ENCODE measurements at regions not wholly inside any gene's neighbourhood (a gene's known extent, or its start where the extent isn't known, plus 50 kb on each side); places are given as distances from the start of the nearest gene placed in this dataset.

DNA sequence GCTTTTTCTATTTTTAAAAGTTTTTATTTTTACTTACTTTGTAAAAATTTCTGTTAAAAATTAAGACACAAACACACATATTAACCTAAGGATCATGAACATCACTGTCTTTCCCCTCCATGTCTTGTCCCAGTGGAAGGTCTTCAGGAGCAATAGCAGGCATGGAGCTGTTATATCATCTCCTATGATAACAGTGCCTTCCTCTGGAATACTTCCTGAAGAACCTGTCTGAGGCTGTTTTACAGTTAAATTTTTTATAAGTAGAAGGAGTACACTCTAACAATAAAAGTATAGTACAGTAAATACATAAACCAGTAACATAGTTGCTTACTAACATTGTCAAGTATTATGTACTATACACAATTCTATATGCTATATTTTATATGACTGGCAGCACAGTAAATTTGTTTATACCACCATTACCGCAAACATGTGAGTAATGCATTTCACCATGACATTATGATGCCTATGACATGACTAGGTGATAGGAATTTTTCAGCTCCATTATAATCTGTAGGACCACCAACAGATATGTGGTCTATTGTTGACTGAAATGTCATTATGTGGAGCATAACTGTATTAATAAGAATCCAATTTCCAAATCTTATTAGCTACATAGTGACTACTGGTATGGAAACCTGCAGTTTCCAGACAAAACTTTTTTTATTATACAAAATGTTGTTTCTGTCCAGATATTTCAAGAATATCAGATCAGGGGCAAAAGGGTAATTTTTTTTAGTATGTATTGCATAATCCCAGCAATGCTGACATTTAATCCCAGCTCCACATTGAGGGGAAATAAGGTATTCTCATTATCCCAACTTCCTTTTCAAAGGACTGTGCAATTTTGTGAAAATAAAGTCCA, 337.2 kb upstream of the SLC39A10 start:
- TF ChIP-seq PAX5 (IDR thresholded peaks at IDR 0.05; ENCODE audit: borderline replicate concordance, low read depth, low read length) (no peak), SP1 (IDR thresholded peaks at IDR 0.05; ENCODE audit: low read depth, low read length) (no peak), HSF1 (IDR thresholded peaks at IDR 0.05; ENCODE audit: low read depth, low read length) (no peak), SMC3 (IDR thresholded peaks at IDR 0.05; ENCODE audit: borderline replicate concordance, low read length) (no peak), RUNX3 (IDR thresholded peaks at IDR 0.05; ENCODE audit: low read length) (no peak)
- ChIA-PET SMC1A (ENCODE audit: uncharacterized antibody, unreplicated experiment) (interaction anchor here (0.7 to 3.7 kb wide), 39 partner anchors 10 to 1152 kb away, joined by 3 to 22 read pairs (median 4); partner anchors contain the start of gene DNAH7), RAD21 (ENCODE audit: unreplicated experiment) (interaction anchor here (0.5 to 3.7 kb wide), 23 partner anchors 11 to 1624 kb away, joined by 3 to 31 read pairs (median 4); partner anchors contain the start of genes DNAH7 and SLC39A10), POLR2A (no interaction called here), CTCF (interaction anchor here (0.6 to 8.3 kb wide), 34 partner anchors 11 to 1357 kb away, joined by 3 to 54 read pairs (median 3); partner anchors contain the start of gene DNAH7)
- Histone ChIP-seq H3K27ac (ENCODE audit: control insufficient read depth, insufficient read depth) (no peak overlapping the region), H3K79me2 (ENCODE audit: control insufficient read depth, insufficient read depth, low read length) (no peaks in the 10 kb centered on the region), H3K36me3 (ENCODE audit: control insufficient read depth in 2 of 2, insufficient read depth in 2 of 2, low read length in 1 of 2) (no peaks in the 10 kb centered on the region), H4K20me1 (ENCODE audit: control insufficient read depth, insufficient read depth) (no peaks in the 10 kb centered on the region), H2AFZ (ENCODE audit: control insufficient read depth, low read depth, low read length) (no peak overlapping the region), H3K4me3 (no peak overlapping the region), H3K27me3 (replicated peaks in 1 of 2; ENCODE audit: control insufficient read depth in 2 of 2, insufficient read depth in 2 of 2, low read length in 1 of 2) (no peaks in the 10 kb centered on the region), H3K4me1 (ENCODE audit: control insufficient read depth, insufficient read depth, low read length) (no peaks in the 10 kb centered on the region), H3K4me2 (ENCODE audit: control insufficient read depth, insufficient read depth) (no peak overlapping the region), H3K9ac (ENCODE audit: control insufficient read depth, insufficient read depth, low read length) (no peak overlapping the region), H3K9me3 (replicated peaks; ENCODE audit: control insufficient read depth, insufficient read depth, low read length) (no peaks in the 10 kb centered on the region)
- BruUV-seq (replicated peaks): no TSS peak
- DNase-seq (ENCODE audit: low read depth, low spot score) (no peak), ATAC-seq (no peak), FAIRE-seq (no peak)
- intact Hi-C loops (cut with micrococcal nuclease; ENCODE audit: unreplicated experiment) (loop anchor here (2.0 to 10.0 kb wide), 8 partner anchors 341 to 1622 kb away; partner anchors contain the start of gene DNAH7), in situ Hi-C loops (cut with MboI) (loop anchor here (10.0 to 25.0 kb wide), 3 partner anchors 745 to 1632 kb away; partner anchors contain the start of gene DNAH7)
- WGBS (ENCODE audit: insufficient coverage, insufficient replicate concordance, low lambda C conversion rate, missing lambda C conversion rate): 0% methylated on average over 1 of the region's 1 CpG

Measured in GM12878 (cell line).